K562 (cell line): ENCODE measurements at regions not wholly inside any gene's neighbourhood (a gene's known extent, or its start where the extent isn't known, plus 50 kb on each side); places are given as distances from the start of the nearest gene placed in this dataset.

ENCODE experiments used
- ATAC-seq: fragments of 200-7000 bp; cut with Tn5 transposase; 3 replicates; pipeline ENCODE4 v1.9.1; 2020; ENCODE audit warnings: moderate library complexity
- BruUV-seq: library from RNA; stranded (reverse); fragments of 400-500 nt; replicated peaks from 2 replicates; lab custom pipeline; 2021; lab: Mats Ljungman, UMichigan
- CTCF ChIA-PET: fragments of 300-600 bp; formaldehyde crosslinking; extraction: SDS; loops from one replicate; lab custom pipeline; 2021; ENCODE audit warnings: low intra/inter-chr PET ratio; lab: Yijun Ruan, JAX
- POLR2A ChIA-PET: fragments of 300-600, 350-650 bp; sonication (Branson Sonifier 250); formaldehyde crosslinking; extraction: SDS; loops from one replicate; lab custom pipeline; 2021; ENCODE audit warnings: antibody characterized with exemption, inconsistent platforms; lab: Yijun Ruan, JAX
- DNase-seq, 4 experiments: peaks; one replicate each; pipeline versions ENCODE4 v3.0.0 to v3.0.0-alpha.2; 2011 to 2018; ENCODE audit warnings: low spot score in 3 of 4, mixed read lengths in 3 of 4; ENCODE audit errors: extremely low read depth in 1 of 4
- FAIRE-seq: peaks from 2 replicates; lab custom pipeline; 2011; peaks lifted over from hg19 to GRCh38; lab: Jason Lieb, UNC
- H2AFZ ChIP-seq: 2 replicates; pipeline ENCODE4 v1.6.0; 2011; ENCODE audit warnings: low read depth, low read length, control low read depth, inconsistent platforms
- H3K27ac ChIP-seq: fragments of 200-600 bp; 3 replicates; pipeline ENCODE4 v1.8.0; 2011; ENCODE audit warnings: low read depth, mild to moderate bottlenecking, control low read depth, inconsistent platforms, low read length, moderate library complexity, mixed read lengths; ENCODE audit errors: extremely low read depth
- H3K27me3 ChIP-seq, 2 experiments: fragments of 300-600 bp in 1 of 2; 2 replicates in 1 of 2; 3 replicates in 1 of 2; pipeline versions ENCODE4 v1.6.0 to v1.8.0; 2011; ENCODE audit warnings: inconsistent platforms in 2 of 2, low read length in 2 of 2, mild to moderate bottlenecking in 1 of 2, mixed read lengths in 1 of 2, moderate library complexity in 1 of 2; ENCODE audit not compliant: control insufficient read depth in 2 of 2, insufficient read depth in 2 of 2
- H3K36me3 ChIP-seq: fragments of 300-600 bp; 3 replicates; pipeline ENCODE4 v1.8.0; 2011; ENCODE audit warnings: mild to moderate bottlenecking, low read length, inconsistent platforms; ENCODE audit not compliant: control insufficient read depth, insufficient read depth
- H3K4me1 ChIP-seq, 2 experiments: fragments of 200-600 bp in 1 of 2; replicated peaks in 1 of 2; 2 replicates in 1 of 2; 3 replicates in 1 of 2; pipeline versions ENCODE4 v1.5.1 to v1.8.0; 2011; ENCODE audit warnings: inconsistent platforms in 2 of 2, low read length in 2 of 2, mild to moderate bottlenecking in 1 of 2, mixed read lengths in 1 of 2, moderate library complexity in 1 of 2; ENCODE audit not compliant: control insufficient read depth in 2 of 2, insufficient read depth in 2 of 2
- H3K4me2 ChIP-seq: 2 replicates; pipeline ENCODE4 v1.6.1; 2011; ENCODE audit warnings: low read length, control low read depth, inconsistent platforms, mixed read lengths; ENCODE audit not compliant: insufficient read depth
- H3K4me3 ChIP-seq: fragments of 200-600 bp; sonication (generic), shearing (Covaris generic); 2 replicates; pipeline ENCODE4 v1.5.1; 2016; ENCODE audit warnings: control low read depth, inconsistent platforms
- H3K79me2 ChIP-seq: fragments of 200-600 bp; 3 replicates; pipeline ENCODE4 v1.8.0; 2011; ENCODE audit warnings: low read length, inconsistent platforms; ENCODE audit not compliant: control insufficient read depth, insufficient read depth
- H3K9ac ChIP-seq, 2 experiments: 2 replicates each; pipeline versions ENCODE4 v1.6.0 to v1.6.1; 2011; ENCODE audit warnings: low read depth in 2 of 2, low read length in 2 of 2, control low read depth in 1 of 2, inconsistent platforms in 1 of 2, mild to moderate bottlenecking in 1 of 2, mixed read lengths in 1 of 2; ENCODE audit not compliant: insufficient read depth in 1 of 2
- H3K9me1 ChIP-seq: one replicate; pipeline ENCODE4 v1.6.0; 2011; ENCODE audit warnings: inconsistent platforms, mild to moderate bottlenecking, low read length, moderate library complexity; ENCODE audit not compliant: control insufficient read depth, insufficient read depth
- H3K9me3 ChIP-seq: replicated peaks from 2 replicates; pipeline ENCODE4 v1.5.1; 2011; ENCODE audit warnings: low read depth, low read length, inconsistent platforms; ENCODE audit not compliant: control insufficient read depth, insufficient read depth
- H4K20me1 ChIP-seq: replicated peaks from 2 replicates; pipeline ENCODE4 v1.6.1; 2011; ENCODE audit warnings: low read length, inconsistent platforms, mixed read lengths; ENCODE audit not compliant: control insufficient read depth, insufficient read depth
- DMBX1 ChIP-seq: fragments of 250-450 bp; sonication (Bioruptor Pico); IDR thresholded peaks from 2 replicates; pipeline ENCODE4 v1.8.0; 2022; ENCODE audit warnings: inconsistent platforms, mild to moderate bottlenecking, moderate library complexity, borderline replicate concordance
- EP300 ChIP-seq: IDR thresholded peaks from 2 replicates; pipeline ENCODE4 v1.6.1; 2012; ENCODE audit warnings: low read length, improper control_type of control experiment
- KAT8 ChIP-seq: fragments of 450-650 bp; IDR thresholded peaks from 2 replicates; pipeline ENCODE4 v1.6.1; 2016; ENCODE audit warnings: low read depth, mild to moderate bottlenecking
- PATZ1 ChIP-seq: fragments of 250-450 bp; sonication (Bioruptor Pico); IDR thresholded peaks from 2 replicates; pipeline ENCODE4 v1.5.0; 2020; ENCODE audit warnings: mild to moderate bottlenecking, borderline replicate concordance
- SPI1 ChIP-seq: IDR thresholded peaks from 2 replicates; pipeline ENCODE4 v1.6.1; 2011; ENCODE audit warnings: low read depth, low read length, control low read depth, borderline replicate concordance
- ZNF318 ChIP-seq, 2 experiments: fragments of 450-650 bp; IDR thresholded peaks; 2 replicates each; pipeline ENCODE4 v1.6.1; 2016; ENCODE audit warnings: mild to moderate bottlenecking in 2 of 2, borderline replicate concordance in 1 of 2, low read depth in 1 of 2, moderate library complexity in 1 of 2
- WGBS: fragments of 100-300 bp; shearing (Covaris generic); methylation state at CpG from one replicate; pipeline ENCODE4 v1.1.6; 2016; ENCODE audit warnings: low coverage, mixed read lengths; ENCODE audit not compliant: insufficient coverage; ENCODE audit errors: missing lambda C conversion rate; 5-methylcytosine and 5-hydroxymethylcytosine counted together
- in situ Hi-C: fragments of 300-500 bp; cut with MboI; formaldehyde crosslinking; loops from 4 replicates; pipeline ENCODE4 v1.15.0; 2018; ENCODE audit warnings: inconsistent platforms, mixed read lengths
- intact Hi-C: fragments of 100-400 bp; cut with micrococcal nuclease; formaldehyde crosslinking; loops from 2 replicates; pipeline ENCODE4 v1.14.2; 2022

- ATAC-seq (no peak), FAIRE-seq (no peak), DNase-seq (no peak)
- intact Hi-C loops (no loop called here), in situ Hi-C loops (no loop called here)
- H3K9ac ChIP-seq = no peak overlapping the region
- peaks cover 3 to 17% of the 10 kb centered on the region in 2 experiments; a peak in 2 of 5 replicates for H3K27me3 ChIP-seq
- H3K4me2 ChIP-seq = no peak overlapping the region
- no peaks in the 10 kb centered on the region for H3K9me1 ChIP-seq
- H2AFZ ChIP-seq = no peak overlapping the region
- H3K4me3 ChIP-seq = no peak overlapping the region
- H3K36me3 ChIP-seq = no peaks in the 10 kb centered on the region
- BruUV-seq = no TSS peak
- H4K20me1 ChIP-seq = no peaks in the 10 kb centered on the region
- H3K4me1 ChIP-seq = no peaks in the 10 kb centered on the region
- no peaks in the 10 kb centered on the region for H3K79me2 ChIP-seq
- no peak overlapping the region for H3K27ac ChIP-seq
- WGBS = 0% methylated on average over 4 of the region's 4 CpGs
- ChIA-PET POLR2A (no interaction called here), CTCF (no interaction called here)
- no peaks in the 10 kb centered on the region for H3K9me3 ChIP-seq
- TF ChIP-seq KAT8 (no peak), ZNF318 (IDR thresholded peaks at IDR 0.05; ENCODE audit: borderline replicate concordance in 1 of 2, low read depth in 1 of 2) (no peak), DMBX1 (CRISPR knock-in tag) (no peak), PATZ1 (CRISPR knock-in tag) (no peak), EP300 (no peak), SPI1 (no peak)
Measured at GRCh38 chr16:17548825-17549224, 78.1 kb upstream of the XYLT1 start.
